ENCODE measurements at regions not wholly inside any gene's neighbourhood (a gene's known extent, or its start where the extent isn't known, plus 50 kb on each side); places are given as distances from the start of the nearest gene placed in this dataset.

GRCh38 chr1:95427525-95427924, 193.5 kb downstream of the RWDD3 start:
- DNase-seq (ENCODE audit: low read depth in 2 of 2) = no peak

DNA sequence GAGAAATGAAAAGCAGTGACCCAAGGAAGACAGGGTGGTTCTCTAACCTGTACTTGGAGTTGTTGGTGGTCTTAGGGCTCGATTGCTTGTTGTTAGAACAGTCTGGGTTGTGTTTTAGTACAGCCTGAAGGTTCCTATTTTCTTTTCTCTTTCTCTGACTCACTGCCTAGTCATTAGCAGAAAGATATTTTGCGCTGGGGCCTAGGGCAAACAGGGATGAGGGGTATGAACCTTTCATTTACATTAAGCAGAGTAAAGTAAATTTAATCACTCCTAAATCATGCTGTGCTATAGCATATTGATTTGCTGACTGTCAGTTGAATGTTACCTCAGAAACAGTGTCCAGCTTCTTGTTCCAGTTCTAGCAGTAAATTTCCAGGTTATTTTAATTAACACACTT, 197.2 kb downstream of the RWDD3 start:
- no peak for DNase-seq (ENCODE audit: low read depth in 2 of 2)

- DNase-seq (ENCODE audit: low read depth in 2 of 2) = no peak
Observed at GRCh38 chr1:95435611-95436010, 201.6 kb downstream of the RWDD3 start.

- DNase-seq (ENCODE audit: low read depth in 2 of 2) = no peak
Observed at GRCh38 chr1:95437011-95437410, 203.0 kb downstream of the RWDD3 start.

- no peak for DNase-seq (ENCODE audit: low read depth in 2 of 2)
Observed at GRCh38 chr1:95437781-95438180, 203.8 kb downstream of the RWDD3 start.

GRCh38 chr1:95438218-95438948, 204.4 kb downstream of the RWDD3 start:
- DNase-seq (ENCODE audit: low read depth in 2 of 2) = no peak

DNA sequence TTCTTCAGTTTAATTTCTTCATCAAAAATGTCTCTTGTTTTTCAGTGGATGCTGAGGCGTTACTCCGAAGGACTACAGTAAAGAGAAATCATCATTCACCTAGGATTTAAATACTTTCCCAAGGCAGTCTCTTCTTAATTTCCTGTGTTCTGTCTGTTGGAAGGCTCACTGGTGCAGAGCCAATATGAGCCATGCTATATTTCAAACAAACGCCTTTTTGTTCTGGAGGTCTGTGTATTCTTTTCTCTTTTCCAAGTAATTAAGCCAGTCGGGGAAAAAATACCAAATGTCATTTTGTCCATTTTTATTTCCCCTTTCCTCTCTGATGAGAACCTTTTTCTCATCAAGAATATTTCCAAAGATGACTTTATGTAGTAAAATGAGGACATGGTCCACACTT, 206.5 kb downstream of the RWDD3 start:
- no peak for DNase-seq (ENCODE audit: low read depth in 2 of 2)

DNA sequence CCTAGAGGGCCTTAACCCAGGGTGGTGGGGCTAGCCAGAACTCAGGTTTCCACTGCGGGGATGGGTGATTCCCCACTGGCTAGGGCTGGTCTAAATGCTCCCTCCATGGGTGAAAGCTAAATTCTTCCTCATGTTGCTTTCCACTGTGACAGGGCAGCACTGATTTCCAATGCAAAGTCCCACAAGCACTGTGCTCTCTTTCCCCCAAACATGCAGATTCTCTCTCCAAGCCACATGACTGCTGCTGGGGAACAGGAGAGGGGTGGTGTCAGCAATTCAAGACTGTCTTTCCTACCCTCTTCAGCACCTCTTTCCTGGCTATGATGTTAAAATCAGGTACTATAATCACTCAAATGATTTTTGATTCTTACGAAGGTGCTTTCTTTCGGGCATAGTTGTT, 215.5 kb downstream of the RWDD3 start:
- no peak for DNase-seq (ENCODE audit: low read depth in 2 of 2)

GRCh38 chr1:95451054-95451453, 217.0 kb downstream of the RWDD3 start:
- DNase-seq (ENCODE audit: low read depth in 2 of 2) = no peak

- DNase-seq (ENCODE audit: low read depth in 2 of 2) = no peak
Observed at GRCh38 chr1:95451904-95452303, 217.9 kb downstream of the RWDD3 start.

DNA sequence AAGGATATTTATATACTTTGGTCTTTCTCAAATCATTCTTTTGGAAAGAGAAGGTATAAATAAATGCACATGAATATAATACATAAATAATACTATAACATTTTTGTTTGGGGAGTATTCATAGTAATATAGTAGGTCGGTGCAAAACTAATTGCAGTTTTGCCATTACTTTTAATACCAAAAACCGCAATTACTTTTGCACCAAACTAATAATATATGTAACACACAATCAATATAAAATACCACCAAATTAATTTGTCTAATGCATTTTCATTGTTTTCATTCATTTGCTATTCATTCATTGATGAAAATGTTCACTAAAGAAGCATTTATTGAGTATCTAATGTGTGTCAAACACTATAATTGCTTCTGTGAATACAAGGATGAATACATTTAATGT, 219.0 kb downstream of the RWDD3 start:
- DNase-seq (ENCODE audit: low read depth in 2 of 2) = no peak

GRCh38 chr1:95467036-95467435, 233.0 kb downstream of the RWDD3 start:
- no peak for DNase-seq (ENCODE audit: low read depth in 2 of 2)

- no peak for DNase-seq (ENCODE audit: low read depth in 2 of 2)
Observed at GRCh38 chr1:95475686-95476457, 241.9 kb downstream of the RWDD3 start.

DNA sequence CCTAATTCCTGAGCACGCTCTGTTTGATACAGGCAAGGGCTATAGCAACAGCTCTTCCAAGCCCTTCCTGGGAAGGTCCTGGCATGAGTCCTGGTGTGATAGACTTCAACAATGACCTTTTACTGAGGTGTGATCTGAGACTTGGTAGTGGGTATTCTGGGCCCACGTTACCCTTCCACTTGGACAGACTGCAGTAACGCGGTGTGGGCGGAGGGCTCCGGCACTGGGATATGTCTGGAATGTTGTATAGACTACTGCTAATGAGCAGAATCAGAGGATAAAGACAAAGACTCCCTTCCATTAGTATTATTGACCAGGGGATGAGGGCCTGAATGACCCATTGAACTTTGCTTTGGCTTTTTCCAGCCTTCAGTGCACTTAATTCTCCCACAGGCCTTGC, 262.3 kb downstream of the RWDD3 start:
- DNase-seq (ENCODE audit: low read depth in 2 of 2) = no peak

DNA sequence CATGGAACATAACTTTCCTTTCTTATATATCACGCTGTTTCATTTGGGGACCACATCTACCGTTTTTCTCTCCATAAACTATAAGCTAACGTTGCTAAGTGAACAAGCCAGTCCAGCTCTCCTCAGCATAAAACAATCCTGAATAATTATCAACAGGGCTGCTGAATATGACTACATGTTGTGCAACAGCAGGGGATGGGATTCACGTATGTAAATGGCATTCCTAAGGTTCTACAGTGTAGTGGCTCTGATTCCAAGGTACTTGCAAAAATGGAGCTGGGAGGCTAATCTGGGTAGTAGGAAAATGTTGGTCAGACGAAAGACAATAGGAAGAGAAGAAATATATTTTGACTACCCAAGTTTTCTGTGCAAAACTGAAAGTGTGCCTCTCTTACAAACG, 262.8 kb downstream of the RWDD3 start:
- DNase-seq (ENCODE audit: low read depth in 2 of 2) = no peak

DNA sequence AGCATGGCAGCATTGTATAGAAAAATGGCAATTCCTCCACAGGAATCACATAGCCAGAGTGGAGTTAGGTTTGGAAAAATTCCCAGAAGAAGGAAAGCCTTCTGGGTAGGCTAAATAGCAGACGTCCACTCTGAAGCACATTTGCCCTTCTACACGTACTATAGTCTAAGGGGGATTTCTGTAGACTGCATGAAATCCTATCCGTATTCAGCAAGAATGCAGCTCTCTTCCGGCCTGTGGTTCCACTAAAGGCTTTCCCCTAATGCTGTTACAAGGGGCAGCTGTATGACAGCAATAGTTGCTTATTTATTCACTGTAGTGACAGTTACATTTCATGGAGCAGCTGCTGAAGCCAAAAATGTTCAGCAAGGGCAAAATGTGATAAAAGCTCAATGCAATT, 263.6 kb downstream of the RWDD3 start:
- DNase-seq (ENCODE audit: low read depth in 2 of 2) = no peak

GRCh38 chr1:95503278-95504030, 269.4 kb downstream of the RWDD3 start:
- DNase-seq (ENCODE audit: low read depth in 2 of 2) = no peak

DNA sequence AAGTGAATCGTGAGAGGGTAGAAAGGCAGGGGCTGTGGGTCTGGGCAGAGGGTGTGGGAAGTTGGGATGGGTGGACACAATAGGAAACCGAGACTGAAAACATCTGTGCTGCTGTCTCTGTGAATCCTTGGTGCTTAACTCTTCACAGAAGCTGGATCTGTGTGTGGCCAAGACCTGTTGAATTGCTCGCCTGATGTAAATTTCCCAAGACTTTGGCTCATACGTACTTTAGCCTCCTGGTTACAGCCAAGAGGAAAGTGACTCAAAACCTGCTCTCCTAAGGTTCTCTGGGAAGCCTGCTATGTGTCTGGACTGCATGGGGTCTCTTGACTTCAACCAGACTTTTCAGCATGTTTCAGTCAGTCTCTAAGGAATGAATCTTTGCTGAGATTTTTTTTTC, 270.3 kb downstream of the RWDD3 start:
- DNase-seq (ENCODE audit: low read depth in 2 of 2) = no peak

GRCh38 chr1:95506736-95507414, 272.9 kb downstream of the RWDD3 start:
- no peak for DNase-seq (ENCODE audit: low read depth in 2 of 2)

DNA sequence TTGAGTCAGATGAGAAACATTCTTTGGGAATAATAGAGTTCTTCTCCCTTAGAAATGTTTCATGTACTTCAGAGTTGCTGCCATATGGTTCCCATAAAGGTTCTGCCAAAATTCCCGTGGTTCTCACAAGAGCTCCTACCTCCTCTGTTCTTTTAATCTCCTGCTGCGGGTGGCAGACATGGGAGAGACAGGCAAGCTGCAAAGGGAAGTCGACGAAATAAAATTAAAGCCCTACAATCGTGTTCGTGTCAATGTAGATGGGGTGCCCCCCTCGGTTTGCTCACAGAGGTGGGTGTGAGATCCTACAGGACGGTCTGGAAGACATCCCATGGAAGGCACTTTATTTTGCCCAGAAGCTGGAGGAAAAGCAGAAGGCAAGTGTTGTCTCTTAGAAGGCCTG, 276.0 kb downstream of the RWDD3 start:
- no peak for DNase-seq (ENCODE audit: low read depth in 2 of 2)

DNA sequence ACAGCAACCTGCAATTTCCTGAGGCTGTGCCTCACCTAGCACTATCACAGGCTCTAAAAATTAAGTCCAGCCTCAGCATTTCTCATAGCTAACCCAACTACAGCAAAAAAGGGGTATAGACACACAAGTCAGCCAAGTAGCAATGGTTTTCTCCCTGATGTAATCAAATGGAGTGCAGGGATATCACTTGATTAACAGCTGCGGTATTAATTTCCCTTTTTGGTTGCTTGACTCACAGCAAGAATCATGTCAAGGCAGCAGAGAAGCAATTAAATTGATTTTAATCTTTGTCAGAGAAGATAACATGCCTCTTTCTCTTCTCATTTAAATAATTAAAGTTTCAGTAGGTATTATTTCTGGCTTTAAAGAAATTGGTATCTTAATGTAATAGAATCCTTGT, 278.9 kb downstream of the RWDD3 start:
- no peak for DNase-seq (ENCODE audit: low read depth in 2 of 2)

DNA sequence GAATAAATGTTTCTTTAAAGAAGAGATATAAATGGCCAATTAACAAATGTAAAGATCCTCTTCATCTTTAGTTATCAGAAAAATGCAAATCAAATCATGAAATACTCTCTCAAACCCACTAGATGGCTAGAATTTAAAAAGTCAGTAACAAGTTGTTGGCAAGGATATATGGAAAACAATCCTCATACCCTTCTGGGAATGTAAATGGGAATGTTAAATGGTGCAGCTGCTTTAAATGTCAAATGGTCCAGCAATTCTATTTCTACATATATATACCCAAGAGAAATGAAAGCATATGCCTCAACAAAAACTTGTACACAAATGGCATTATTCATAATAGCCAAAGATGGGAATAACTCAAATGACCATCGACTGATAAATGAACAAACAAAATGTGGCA, 283.5 kb downstream of the RWDD3 start:
- no peak for DNase-seq (ENCODE audit: low read depth in 2 of 2)

All from stimulated activated CD4-positive, alpha-beta T cell treated with anti-CD3 and anti-CD28 coated beads, Interleukin-12 subunit alpha, Interleukin-12 subunit beta, amount 100 ng/mL, for 24 hours (primary cell).